ENCODE measurements at regions not wholly inside any gene's neighbourhood (a gene's known extent, or its start where the extent isn't known, plus 50 kb on each side); places are given as distances from the start of the nearest gene placed in this dataset.

DNA sequence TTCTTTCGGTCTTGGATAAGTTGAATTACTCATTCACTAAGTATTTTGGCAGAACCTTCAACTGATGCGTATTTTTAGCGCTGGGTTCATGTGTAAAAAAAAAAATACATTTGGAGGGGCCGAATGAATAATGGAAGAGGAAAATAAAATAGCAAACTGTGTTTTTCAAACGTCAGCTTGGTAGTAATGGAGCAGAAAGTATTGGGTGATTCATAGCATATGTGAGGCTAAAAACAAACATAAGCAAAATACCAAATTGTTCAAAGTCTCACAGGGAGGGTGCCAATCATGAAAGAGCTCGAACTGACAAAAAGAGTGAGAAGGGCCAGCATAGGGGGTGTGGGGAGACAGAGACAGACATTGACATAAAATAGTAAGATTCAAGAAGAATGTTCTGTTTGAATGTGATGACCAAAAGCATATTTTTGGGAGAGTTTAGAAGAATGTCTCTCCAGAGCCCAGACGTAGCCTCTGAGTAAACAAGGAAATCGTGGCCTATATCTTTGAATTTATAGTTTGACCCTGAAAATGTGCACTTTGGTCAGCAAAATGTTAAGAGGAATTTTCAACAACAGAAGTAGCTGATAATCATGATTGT, 174.9 kb upstream of the HMHB1 start:
- Histone ChIP-seq H2BK5ac (ENCODE audit: insufficient read length, low read length) (no peak overlapping the region), H3K23me2 (ENCODE audit: insufficient read length, low read depth, low read length, poor library complexity, severe bottlenecking) (no peaks in the 10 kb centered on the region), H2BK120ac (ENCODE audit: low read depth, low read length, poor library complexity, severe bottlenecking) (no peak overlapping the region), H3T11ph (ENCODE audit: low read length) (no peak overlapping the region), H2BK12ac (ENCODE audit: insufficient read length, low read depth, low read length) (no peak overlapping the region), H4K8ac (replicated peaks; ENCODE audit: insufficient read length, low read depth, low read length) (no peak overlapping the region), H3K79me2 (ENCODE audit: insufficient read depth, low read length) (no peaks in the 10 kb centered on the region), H3K27me3 (ENCODE audit: insufficient read depth, low read length) (no peaks in the 10 kb centered on the region), H3K27ac (ENCODE audit: insufficient read length, low read depth, low read length) (no peak overlapping the region), H2BK20ac (ENCODE audit: low read depth, low read length, poor library complexity, severe bottlenecking) (no peak overlapping the region), H3K9ac (ENCODE audit: extremely low read depth, insufficient read length, low read length) (no peak overlapping the region), H2BK15ac (ENCODE audit: low read depth, low read length) (no peak overlapping the region), H2AK5ac (ENCODE audit: insufficient read length, low read length) (no peak overlapping the region), H3K14ac (ENCODE audit: insufficient read depth, low read length) (no peak overlapping the region), H4K20me1 (ENCODE audit: control insufficient read depth, insufficient read depth, insufficient read length) (no peaks in the 10 kb centered on the region), H3K56ac (ENCODE audit: insufficient read length, low read depth, low read length) (no peak overlapping the region), H3K18ac (ENCODE audit: insufficient read length, low read depth, low read length) (no peak overlapping the region), H4K5ac (ENCODE audit: insufficient read length, low read depth, low read length) (no peak overlapping the region), H3K4me1 (ENCODE audit: insufficient read depth, low read length) (no peaks in the 10 kb centered on the region), H3K23ac (ENCODE audit: insufficient read length, low read depth, low read length) (no peak overlapping the region), H4K91ac (ENCODE audit: insufficient read length, low read depth, low read length) (no peak overlapping the region), H3K4ac (ENCODE audit: low read depth, low read length) (no peak overlapping the region), H3K79me1 (ENCODE audit: insufficient read depth, low read depth, low read length, poor library complexity, severe bottlenecking) (no peaks in the 10 kb centered on the region), H3K4me2 (ENCODE audit: insufficient read depth, insufficient read length, low read length) (no peak overlapping the region), H3K9me3 (ENCODE audit: control insufficient read depth, low read depth, low read length) (no peaks in the 10 kb centered on the region), H2AFZ (ENCODE audit: low read length) (no peak overlapping the region)
- no CpG with 5 or more reads among the region's 8 CpGs for WGBS (ENCODE audit: extremely low coverage, insufficient read length, low lambda C conversion rate)
- no peaks in the 10 kb centered on the region for H3K9me3 Mint-ChIP-seq
- H3K27me3 Mint-ChIP-seq (ENCODE audit: low read depth) = no peaks in the 10 kb centered on the region; the same call in 1 of the 2 replicates
- no peak for DNase-seq
- TF ChIP-seq, protein P1, sequence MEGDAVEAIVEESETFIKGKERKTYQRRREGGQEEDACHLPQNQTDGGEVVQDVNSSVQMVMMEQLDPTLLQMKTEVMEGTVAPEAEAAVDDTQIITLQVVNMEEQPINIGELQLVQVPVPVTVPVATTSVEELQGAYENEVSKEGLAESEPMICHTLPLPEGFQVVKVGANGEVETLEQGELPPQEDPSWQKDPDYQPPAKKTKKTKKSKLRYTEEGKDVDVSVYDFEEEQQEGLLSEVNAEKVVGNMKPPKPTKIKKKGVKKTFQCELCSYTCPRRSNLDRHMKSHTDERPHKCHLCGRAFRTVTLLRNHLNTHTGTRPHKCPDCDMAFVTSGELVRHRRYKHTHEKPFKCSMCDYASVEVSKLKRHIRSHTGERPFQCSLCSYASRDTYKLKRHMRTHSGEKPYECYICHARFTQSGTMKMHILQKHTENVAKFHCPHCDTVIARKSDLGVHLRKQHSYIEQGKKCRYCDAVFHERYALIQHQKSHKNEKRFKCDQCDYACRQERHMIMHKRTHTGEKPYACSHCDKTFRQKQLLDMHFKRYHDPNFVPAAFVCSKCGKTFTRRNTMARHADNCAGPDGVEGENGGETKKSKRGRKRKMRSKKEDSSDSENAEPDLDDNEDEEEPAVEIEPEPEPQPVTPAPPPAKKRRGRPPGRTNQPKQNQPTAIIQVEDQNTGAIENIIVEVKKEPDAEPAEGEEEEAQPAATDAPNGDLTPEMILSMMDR (conservative IDR thresholded peaks at IDR 0.05) = no peak
- no peak overlapping the region; a peak in 1 of 7 replicates for H3K27ac Mint-ChIP-seq
- peaks cover 9% of the 10 kb centered on the region in 2 experiments for H3K4me1 Mint-ChIP-seq
- H3K4me3 Mint-ChIP-seq = no peak overlapping the region
- H3K36me3 Mint-ChIP-seq (ENCODE audit: insufficient read depth in 1 of 3, low read depth in 3 of 3) = no peaks in the 10 kb centered on the region

Measured in H9 (cell line).